Tibial artery (tissue), 4 donors: ENCODE measurements at regions not wholly inside any gene's neighbourhood (a gene's known extent, or its start where the extent isn't known, plus 50 kb on each side); places are given as distances from the start of the nearest gene placed in this dataset.

Experiments used
- DNase-seq, 2 donors: peaks; one replicate each; pipeline ENCODE4 v3.0.0-alpha.2; 2019
- H3K27ac ChIP-seq, 2 donors: fragments of 200-600 bp; sonication (generic) in 1 of 2; 1 replicate in 1 of 2; 2 replicates in 1 of 2; pipeline ENCODE4 v1.5.1; 2018 to 2019; ENCODE audit warnings: mild to moderate bottlenecking in 1 of 2
- H3K27me3 ChIP-seq, 2 donors: fragments of 200-600 bp; sonication (generic) in 1 of 2; one replicate each; pipeline versions ENCODE4 v1.5.1 to v1.6.0; 2016 to 2019
- H3K36me3 ChIP-seq, 3 donors: fragments of 200-600 bp; sonication (generic) in 2 of 3; one replicate each; pipeline ENCODE4 v1.5.1; 2016 to 2019; ENCODE audit warnings: mild to moderate bottlenecking in 2 of 3
- H3K4me1 ChIP-seq, 4 donors: fragments of 200-600 bp; sonication (generic) in 2 of 4; 1 replicate in 3 of 4; 2 replicates in 1 of 4; pipeline ENCODE4 v1.5.1; 2016 to 2019
- H3K4me3 ChIP-seq, 2 donors: fragments of 200-600 bp; sonication (generic) in 1 of 2; 1 replicate in 1 of 2; 2 replicates in 1 of 2; pipeline ENCODE4 v1.5.1; 2018 to 2019; ENCODE audit warnings: mild to moderate bottlenecking in 2 of 2
- H3K9me3 ChIP-seq, 3 donors: fragments of 200-600 bp; sonication (generic) in 1 of 3; one replicate each; pipeline ENCODE4 v1.5.1; 2016 to 2019
- intact Hi-C: fragments of 100-400 bp; cut with DNase I; formaldehyde crosslinking; loops from one replicate; pipeline ENCODE4 v1.15.0; 2023; ENCODE audit warnings: low total_unique reads
- TF ChIP-seq, protein P1 (sequence below), 2 experiments: fragments of 200-600 bp in 1 of 2; fragments of 450-650 bp in 1 of 2; IDR thresholded peaks; one replicate each; pipeline ENCODE4 v1.5.1; 2017 to 2019; ENCODE audit warnings: antibody characterized with exemption in 2 of 2, mild to moderate bottlenecking in 1 of 2, moderate library complexity in 1 of 2

DNA sequence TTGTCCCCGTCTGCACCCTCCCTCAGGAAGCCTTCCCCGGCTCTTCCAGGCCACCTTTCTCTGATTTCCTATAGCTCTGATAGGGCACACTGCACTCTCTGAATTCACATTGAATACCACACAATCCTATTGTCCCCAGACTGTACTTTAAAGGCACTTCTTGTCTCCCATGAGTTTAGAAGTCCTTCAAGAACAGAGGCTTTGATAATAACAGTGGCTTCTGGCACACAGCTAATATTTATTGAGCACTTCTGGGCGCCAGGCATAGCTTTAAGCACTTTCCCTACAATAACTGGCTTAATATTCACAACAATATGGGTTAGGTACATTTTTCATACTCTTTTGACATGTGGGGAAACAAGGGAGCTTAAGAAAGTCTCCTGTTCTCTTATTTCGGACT, 169.7 kb upstream of the IRX6 start:
- intact Hi-C loops, result no loop called here
- H3K4me3 ChIP-seq, result no peak overlapping the region
- no peaks in the 10 kb centered on the region for H3K9me3 ChIP-seq
- H3K27me3 ChIP-seq, result no peaks in the 10 kb centered on the region
- DNase-seq, result no peak
- TF ChIP-seq, protein P1, sequence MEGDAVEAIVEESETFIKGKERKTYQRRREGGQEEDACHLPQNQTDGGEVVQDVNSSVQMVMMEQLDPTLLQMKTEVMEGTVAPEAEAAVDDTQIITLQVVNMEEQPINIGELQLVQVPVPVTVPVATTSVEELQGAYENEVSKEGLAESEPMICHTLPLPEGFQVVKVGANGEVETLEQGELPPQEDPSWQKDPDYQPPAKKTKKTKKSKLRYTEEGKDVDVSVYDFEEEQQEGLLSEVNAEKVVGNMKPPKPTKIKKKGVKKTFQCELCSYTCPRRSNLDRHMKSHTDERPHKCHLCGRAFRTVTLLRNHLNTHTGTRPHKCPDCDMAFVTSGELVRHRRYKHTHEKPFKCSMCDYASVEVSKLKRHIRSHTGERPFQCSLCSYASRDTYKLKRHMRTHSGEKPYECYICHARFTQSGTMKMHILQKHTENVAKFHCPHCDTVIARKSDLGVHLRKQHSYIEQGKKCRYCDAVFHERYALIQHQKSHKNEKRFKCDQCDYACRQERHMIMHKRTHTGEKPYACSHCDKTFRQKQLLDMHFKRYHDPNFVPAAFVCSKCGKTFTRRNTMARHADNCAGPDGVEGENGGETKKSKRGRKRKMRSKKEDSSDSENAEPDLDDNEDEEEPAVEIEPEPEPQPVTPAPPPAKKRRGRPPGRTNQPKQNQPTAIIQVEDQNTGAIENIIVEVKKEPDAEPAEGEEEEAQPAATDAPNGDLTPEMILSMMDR (IDR thresholded peaks at IDR 0.05), result no peak
- H3K4me1 ChIP-seq, result no peaks in the 10 kb centered on the region
- no peak overlapping the region for H3K27ac ChIP-seq
- no peaks in the 10 kb centered on the region for H3K36me3 ChIP-seq

- Histone ChIP-seq H3K4me1 (no peaks in the 10 kb centered on the region), H3K27ac (no peak overlapping the region), H3K27me3 (no peaks in the 10 kb centered on the region), H3K36me3 (no peaks in the 10 kb centered on the region), H3K4me3 (no peak overlapping the region), H3K9me3 (no peaks in the 10 kb centered on the region)
- TF ChIP-seq, protein P1 (IDR thresholded peaks at IDR 0.05), result no peak
- intact Hi-C loops, result no loop called here
- DNase-seq, result no peak
Measured at GRCh38 chr16:55154956-55155355, 169.0 kb upstream of the IRX6 start.

GRCh38 chr16:55155815-55156214, 168.2 kb upstream of the IRX6 start:
- Histone ChIP-seq H3K4me1 (no peaks in the 10 kb centered on the region), H3K36me3 (no peaks in the 10 kb centered on the region), H3K27me3 (no peaks in the 10 kb centered on the region), H3K27ac (no peak overlapping the region), H3K4me3 (no peak overlapping the region), H3K9me3 (no peaks in the 10 kb centered on the region)
- DNase-seq, result no peak
- intact Hi-C loops, result no loop called here
- TF ChIP-seq, protein P1 (IDR thresholded peaks at IDR 0.05), result no peak

GRCh38 chr16:55169780-55170179, 154.2 kb upstream of the IRX6 start:
- H3K36me3 ChIP-seq, result no peaks in the 10 kb centered on the region
- TF ChIP-seq, protein P1 (IDR thresholded peaks at IDR 0.05), result no peak
- H3K4me1 ChIP-seq, result no peaks in the 10 kb centered on the region
- no peaks in the 10 kb centered on the region for H3K27me3 ChIP-seq
- H3K9me3 ChIP-seq, result no peaks in the 10 kb centered on the region
- H3K4me3 ChIP-seq, result no peak overlapping the region
- no peak for DNase-seq
- intact Hi-C loops, result no loop called here
- no peak overlapping the region for H3K27ac ChIP-seq

DNA sequence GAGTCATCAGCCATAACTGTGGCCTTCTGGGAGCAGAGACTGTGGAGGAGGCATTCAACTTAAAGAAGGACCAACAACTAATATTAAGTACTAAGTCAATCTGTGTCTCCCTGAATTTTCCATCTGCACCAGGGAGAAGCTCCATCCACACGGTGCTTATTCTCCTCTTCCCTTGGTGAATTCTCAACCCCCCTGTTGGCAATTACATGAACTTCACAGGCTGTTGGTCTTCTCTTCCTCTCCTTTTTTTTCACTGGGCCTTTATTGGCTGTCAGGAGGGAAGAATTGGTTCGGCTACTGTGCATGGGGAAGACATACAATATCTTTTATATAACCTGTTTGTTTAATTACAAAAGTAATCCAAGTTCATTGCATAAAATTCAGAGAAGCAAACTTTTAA, 152.8 kb upstream of the IRX6 start:
- intact Hi-C loops, result no loop called here
- Histone ChIP-seq H3K27ac (no peak overlapping the region), H3K9me3 (no peaks in the 10 kb centered on the region)

More for the DNA sequence above, 152.8 kb upstream of the IRX6 start:
- Histone ChIP-seq H3K4me1 (no peaks in the 10 kb centered on the region), H3K36me3 (no peaks in the 10 kb centered on the region), H3K27me3 (no peaks in the 10 kb centered on the region), H3K4me3 (no peak overlapping the region)
- DNase-seq, result no peak
- TF ChIP-seq, protein P1 (IDR thresholded peaks at IDR 0.05), result no peak
